ENCODE measurements at regions not wholly inside any gene's neighbourhood (a gene's known extent, or its start where the extent isn't known, plus 50 kb on each side); places are given as distances from the start of the nearest gene placed in this dataset.

DNA sequence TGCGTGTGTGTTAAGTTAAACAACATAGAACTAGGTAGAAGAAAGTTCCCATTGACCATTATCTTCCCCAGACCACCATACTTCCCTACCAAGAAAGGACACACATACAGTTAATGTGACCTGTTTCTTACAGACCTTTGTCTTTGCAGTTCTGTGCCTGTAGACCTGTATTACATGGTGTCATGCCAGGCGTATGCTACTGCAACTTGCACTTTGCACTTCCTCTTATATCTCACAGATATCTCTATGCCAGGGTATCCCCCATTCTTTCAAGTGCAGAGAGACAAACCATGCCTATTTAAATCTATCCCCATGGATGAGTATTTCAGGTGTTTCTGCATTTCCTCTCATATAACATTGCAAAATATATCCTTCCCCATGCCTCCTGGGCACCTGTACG lies 136.8 kb upstream of the PKDCC start:
- TF ChIP-seq CTCF (conservative IDR thresholded peaks at IDR 0.05) = no peak
- no peak for TF ChIP-seq ZFX (IDR thresholded peaks at IDR 0.05)
